Stimulated activated naive CD8-positive, alpha-beta T cell treated with anti-CD3 and anti-CD28 coated beads, Interleukin-15, Interleukin-2, amounts not matched to agents 100 ng/mL and 50 ng/mL, for 24 hours (primary cell): ENCODE measurements at regions not wholly inside any gene's neighbourhood (a gene's known extent, or its start where the extent isn't known, plus 50 kb on each side); places are given as distances from the start of the nearest gene placed in this dataset.
"Not testable (repeated sequence)": the region's sequence is repeated elsewhere in the genome, so short reads cannot be mapped to it uniquely, and the experiment has no call there.

Experiments used
- H3K27ac Mint-ChIP-seq: one replicate; pipeline ENCODE4 v1.8.0; 2021; ENCODE audit warnings: mild to moderate bottlenecking, mixed read lengths
- H3K27me3 Mint-ChIP-seq: one replicate; pipeline ENCODE4 v1.8.0; 2021; ENCODE audit warnings: mixed read lengths
- H3K36me3 Mint-ChIP-seq: one replicate; pipeline ENCODE4 v1.8.0; 2021; ENCODE audit warnings: low read depth, mixed read lengths
- H3K4me1 Mint-ChIP-seq: one replicate; pipeline ENCODE4 v1.8.0; 2021; ENCODE audit warnings: low read depth, mixed read lengths
- H3K4me3 Mint-ChIP-seq: one replicate; pipeline ENCODE4 v1.8.0; 2021; ENCODE audit warnings: mild to moderate bottlenecking, mixed read lengths
- H3K9me3 Mint-ChIP-seq: one replicate; pipeline ENCODE4 v1.8.0; 2021; ENCODE audit warnings: mixed read lengths

DNA sequence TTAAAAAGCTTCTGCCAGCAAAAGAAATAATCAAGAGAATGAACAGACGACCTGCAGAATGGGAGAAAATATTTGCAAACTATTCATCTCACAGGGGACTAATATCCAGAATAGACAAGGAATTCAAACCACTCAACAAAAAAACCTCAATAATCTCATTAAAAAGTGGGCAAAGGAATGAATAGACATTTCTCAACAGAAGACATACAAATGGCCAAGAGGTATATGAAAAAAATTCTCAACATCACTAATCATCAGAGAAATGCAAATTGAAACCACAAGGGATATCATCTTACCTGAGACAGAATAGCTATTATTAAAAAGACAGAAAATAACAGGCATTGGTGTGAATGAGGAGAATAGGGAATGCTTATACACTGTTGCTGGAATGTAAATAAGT lies 270.0 kb downstream of the DACT1 start:
- Mint-ChIP-seq H3K4me3 (no peak overlapping the region), H3K36me3 (no peaks in the 10 kb centered on the region), H3K9me3 (no peaks in the 10 kb centered on the region), H3K27me3 (peaks cover 16% of the 10 kb centered on the region), H3K27ac (no peak overlapping the region), H3K4me1 (no peaks in the 10 kb centered on the region)

DNA sequence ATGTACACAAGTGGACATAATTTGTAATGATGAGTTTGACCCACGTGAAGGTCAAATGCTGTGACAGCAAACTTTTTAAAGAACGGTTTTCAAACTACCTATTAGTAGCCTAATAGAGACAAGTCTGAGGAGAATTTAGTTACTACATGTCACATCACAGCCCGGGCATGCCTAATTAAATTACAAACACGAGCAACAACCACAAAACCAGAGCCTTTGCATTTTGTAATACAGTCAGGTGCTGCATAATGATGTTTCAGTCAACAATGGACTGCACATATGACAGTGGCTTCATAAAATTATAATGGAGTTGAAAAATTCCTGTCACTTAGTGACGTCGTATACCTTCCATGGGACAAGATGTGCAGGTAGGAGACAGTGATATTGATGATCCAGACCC lies 274.5 kb downstream of the DACT1 start:
- Mint-ChIP-seq H3K4me1 (no peaks in the 10 kb centered on the region), H3K27ac (no peak overlapping the region), H3K27me3 (no peaks in the 10 kb centered on the region), H3K9me3 (no peaks in the 10 kb centered on the region), H3K36me3 (no peaks in the 10 kb centered on the region), H3K4me3 (no peak overlapping the region)

DNA sequence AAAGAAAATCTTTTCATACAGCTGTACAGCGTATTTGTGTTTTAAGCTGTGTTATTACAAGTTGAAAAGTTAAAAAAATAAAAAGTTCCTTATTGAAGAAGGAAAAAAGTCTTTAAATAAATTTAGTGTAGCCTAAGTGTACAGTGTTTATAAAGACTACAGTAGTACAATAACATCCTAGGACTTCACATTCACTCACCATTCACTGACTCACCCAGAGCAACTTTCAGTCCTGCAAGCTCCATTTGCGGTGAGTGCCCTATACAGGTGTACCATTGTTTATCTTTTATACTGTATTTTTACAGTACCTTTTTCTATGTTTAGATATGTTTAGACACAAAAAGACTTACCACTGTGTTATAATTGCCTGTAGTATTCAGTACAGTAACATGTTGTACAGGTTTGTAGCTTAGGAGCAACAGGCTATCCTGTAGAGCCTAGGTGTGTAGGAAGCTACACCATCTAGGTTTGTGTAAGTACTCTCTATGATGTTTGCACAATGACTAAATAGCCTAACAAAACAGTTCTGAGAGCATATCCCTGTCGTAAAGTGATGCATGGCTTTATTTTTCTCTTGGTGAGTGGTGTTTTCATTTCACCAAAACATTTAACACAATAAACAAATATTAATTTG lies 275.2 kb downstream of the DACT1 start:
- H3K27me3 Mint-ChIP-seq: no peaks in the 10 kb centered on the region
- no peak overlapping the region for H3K4me3 Mint-ChIP-seq
- no peaks in the 10 kb centered on the region for H3K4me1 Mint-ChIP-seq
- no peaks in the 10 kb centered on the region for H3K36me3 Mint-ChIP-seq
- H3K27ac Mint-ChIP-seq: no peak overlapping the region
- no peaks in the 10 kb centered on the region for H3K9me3 Mint-ChIP-seq

DNA sequence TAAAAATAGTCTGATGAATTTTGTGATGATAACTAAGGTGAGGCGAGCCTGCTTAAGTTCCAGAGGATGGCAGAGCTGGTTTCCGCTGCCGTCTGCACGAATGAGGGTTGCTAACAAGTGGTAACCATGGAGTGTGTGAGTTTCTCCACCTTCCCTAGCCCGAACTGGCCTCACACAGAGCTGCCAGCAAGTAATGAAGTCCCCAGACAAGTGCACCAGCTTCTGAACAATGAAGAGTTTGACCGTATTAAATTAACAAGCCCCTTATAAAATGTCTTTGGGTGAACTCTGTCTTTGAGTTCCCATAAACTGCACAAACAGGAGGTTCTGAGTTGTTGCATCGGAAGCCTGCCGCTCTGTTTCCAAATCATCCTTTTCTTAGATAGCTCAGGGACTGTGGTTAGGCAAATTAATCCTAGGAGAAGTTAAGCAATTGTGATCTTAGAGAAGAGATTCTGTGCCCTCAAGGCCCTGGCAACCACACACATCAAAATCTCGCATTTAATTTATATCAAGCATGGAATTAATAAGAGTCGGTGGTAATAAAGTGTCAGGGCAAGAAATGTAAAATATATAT lies 274.1 kb upstream of the DAAM1 start:
- Mint-ChIP-seq H3K27ac (no peak overlapping the region), H3K36me3 (no peaks in the 10 kb centered on the region), H3K9me3 (no peaks in the 10 kb centered on the region), H3K27me3 (no peaks in the 10 kb centered on the region), H3K4me3 (no peak overlapping the region), H3K4me1 (no peaks in the 10 kb centered on the region)

DNA sequence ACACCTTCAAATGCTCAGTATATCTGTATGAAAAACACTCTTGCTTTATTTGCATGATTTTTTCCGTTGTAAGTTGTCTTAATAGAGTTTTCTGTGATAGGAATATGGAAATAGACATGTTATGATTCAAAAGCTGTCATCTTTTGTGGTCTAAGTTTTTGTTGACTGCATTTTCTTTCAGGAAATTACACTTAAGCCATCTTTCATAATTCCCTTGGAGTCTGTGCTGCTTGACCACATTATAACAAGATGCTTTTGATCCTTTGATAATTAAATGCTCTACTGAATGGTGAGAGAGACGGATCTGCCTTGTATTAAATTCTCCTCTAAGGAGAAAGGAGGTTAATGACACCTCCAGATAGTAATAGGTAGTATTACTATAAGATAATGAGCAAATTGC lies 272.8 kb upstream of the DAAM1 start:
- Mint-ChIP-seq H3K27me3 (no peaks in the 10 kb centered on the region), H3K9me3 (no peaks in the 10 kb centered on the region), H3K4me3 (no peak overlapping the region), H3K4me1 (no peaks in the 10 kb centered on the region), H3K36me3 (no peaks in the 10 kb centered on the region), H3K27ac (no peak overlapping the region)

DNA sequence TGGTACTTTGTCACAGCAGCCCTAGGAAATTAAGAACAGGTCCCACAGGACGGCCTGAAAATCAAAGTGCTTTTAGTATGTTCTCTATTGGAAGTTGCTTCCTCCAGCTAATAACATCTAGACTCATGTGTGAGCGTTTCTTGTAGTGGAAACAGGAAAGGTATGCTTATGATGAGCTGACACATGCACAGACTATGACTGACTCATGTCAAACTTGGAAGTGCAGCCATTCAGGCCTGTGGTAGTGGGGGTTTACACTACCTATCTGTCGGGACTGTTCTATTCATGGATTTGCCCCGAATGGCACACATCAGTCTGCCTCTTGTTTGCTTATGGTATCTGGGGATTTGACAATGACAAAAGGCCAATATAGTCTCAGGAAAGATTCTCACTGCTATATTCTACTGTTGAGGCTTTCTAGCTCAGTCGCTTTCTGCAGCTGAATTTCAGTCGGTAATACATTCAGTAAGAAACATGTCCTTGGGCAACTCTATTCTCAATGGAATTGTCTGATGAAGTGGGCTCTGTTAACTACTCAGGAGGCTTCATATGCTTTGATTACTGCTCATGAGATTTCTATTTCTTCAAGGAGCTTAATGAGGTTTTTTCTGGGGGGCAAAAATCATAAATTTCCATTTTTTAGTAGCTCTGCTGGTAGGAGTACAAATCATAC lies 270.3 kb upstream of the DAAM1 start:
- peaks cover 11% of the 10 kb centered on the region for H3K27me3 Mint-ChIP-seq
- no peak overlapping the region for H3K4me3 Mint-ChIP-seq
- no peaks in the 10 kb centered on the region for H3K9me3 Mint-ChIP-seq
- H3K4me1 Mint-ChIP-seq: no peaks in the 10 kb centered on the region
- no peaks in the 10 kb centered on the region for H3K36me3 Mint-ChIP-seq
- H3K27ac Mint-ChIP-seq: no peak overlapping the region

DNA sequence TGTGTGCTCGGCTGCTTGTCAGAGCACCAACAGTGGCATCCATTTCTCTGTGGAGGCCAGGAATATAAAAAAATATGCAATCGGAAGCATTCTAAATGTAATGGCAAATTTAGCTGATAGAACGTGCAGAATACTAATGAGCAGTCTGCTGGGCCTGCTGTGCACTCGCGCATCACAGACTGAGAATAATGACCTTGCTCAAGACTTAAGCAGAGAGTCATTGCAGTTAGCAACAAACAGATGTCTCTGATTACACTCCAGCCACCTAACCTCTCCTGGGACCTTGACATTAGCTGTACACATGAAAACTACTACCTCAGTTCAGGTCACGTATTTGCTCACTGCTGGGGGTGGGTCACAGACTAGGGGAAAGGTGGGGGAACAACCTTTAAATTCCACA lies 269.2 kb upstream of the DAAM1 start:
- no peak overlapping the region for H3K4me3 Mint-ChIP-seq
- no peaks in the 10 kb centered on the region for H3K9me3 Mint-ChIP-seq
- H3K4me1 Mint-ChIP-seq: no peaks in the 10 kb centered on the region
- H3K36me3 Mint-ChIP-seq: no peaks in the 10 kb centered on the region
- H3K27ac Mint-ChIP-seq: no peak overlapping the region
- peaks cover 11% of the 10 kb centered on the region for H3K27me3 Mint-ChIP-seq

DNA sequence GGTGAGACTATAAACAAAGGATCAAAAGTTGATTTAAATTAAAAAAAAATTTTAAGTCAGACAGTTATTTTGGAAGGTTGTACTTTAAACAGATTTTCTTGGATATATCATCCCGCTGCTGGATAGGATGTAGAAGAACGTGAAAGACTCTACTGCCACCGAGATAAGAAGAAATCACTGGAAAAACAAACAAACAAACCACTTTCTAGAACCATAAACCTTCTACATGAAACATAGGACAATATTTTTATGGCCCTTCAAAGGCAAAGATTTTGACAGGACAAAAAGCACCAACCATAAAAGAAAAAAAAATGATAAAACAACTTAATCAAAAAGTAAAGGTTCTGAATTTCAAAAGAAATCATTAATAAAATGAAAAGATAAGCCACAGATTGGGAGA lies 268.2 kb upstream of the DAAM1 start:
- no peaks in the 10 kb centered on the region for H3K9me3 Mint-ChIP-seq
- no peaks in the 10 kb centered on the region for H3K36me3 Mint-ChIP-seq
- H3K27me3 Mint-ChIP-seq: peaks cover 14% of the 10 kb centered on the region
- H3K4me1 Mint-ChIP-seq: no peaks in the 10 kb centered on the region
- no peak overlapping the region for H3K27ac Mint-ChIP-seq
- no peak overlapping the region for H3K4me3 Mint-ChIP-seq

DNA sequence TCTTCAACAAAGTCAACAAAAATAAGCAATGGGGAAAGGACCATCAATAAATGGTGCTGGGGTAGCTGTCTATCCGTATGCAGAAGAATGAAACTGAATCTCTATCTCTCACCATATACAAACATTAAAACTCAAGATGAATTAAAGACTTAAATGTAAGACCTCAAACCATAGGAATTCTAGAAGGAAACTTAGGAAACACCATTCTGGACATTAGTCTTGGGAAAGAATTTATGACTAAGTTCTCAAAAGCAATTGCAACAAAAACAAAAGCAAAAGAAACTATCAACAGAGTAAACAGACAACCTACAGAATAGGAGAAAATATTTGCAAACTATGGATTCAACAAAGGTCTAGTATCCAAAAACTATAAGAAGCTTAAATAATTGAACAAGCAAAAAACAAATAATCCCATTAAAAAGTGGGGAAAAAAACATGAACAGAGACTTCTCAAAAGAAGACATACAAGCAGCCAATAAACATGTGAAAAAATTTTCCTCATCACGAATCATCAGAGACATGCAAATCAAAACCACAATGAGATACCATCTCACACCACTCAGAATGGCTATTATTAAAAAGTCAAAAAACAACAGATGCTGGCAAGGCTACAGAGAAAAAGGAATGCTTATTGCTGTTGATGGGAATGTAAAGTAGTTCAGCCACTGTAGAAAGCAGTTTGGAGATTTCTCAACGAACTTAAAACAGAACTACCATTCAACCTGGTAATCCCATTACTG lies 266.1 kb upstream of the DAAM1 start:
- H3K36me3 Mint-ChIP-seq, H3K4me3 Mint-ChIP-seq, H3K27ac Mint-ChIP-seq, H3K9me3 Mint-ChIP-seq, H3K4me1 Mint-ChIP-seq: not testable (repeated sequence)
- peaks cover 18% of the 10 kb centered on the region for H3K27me3 Mint-ChIP-seq

DNA sequence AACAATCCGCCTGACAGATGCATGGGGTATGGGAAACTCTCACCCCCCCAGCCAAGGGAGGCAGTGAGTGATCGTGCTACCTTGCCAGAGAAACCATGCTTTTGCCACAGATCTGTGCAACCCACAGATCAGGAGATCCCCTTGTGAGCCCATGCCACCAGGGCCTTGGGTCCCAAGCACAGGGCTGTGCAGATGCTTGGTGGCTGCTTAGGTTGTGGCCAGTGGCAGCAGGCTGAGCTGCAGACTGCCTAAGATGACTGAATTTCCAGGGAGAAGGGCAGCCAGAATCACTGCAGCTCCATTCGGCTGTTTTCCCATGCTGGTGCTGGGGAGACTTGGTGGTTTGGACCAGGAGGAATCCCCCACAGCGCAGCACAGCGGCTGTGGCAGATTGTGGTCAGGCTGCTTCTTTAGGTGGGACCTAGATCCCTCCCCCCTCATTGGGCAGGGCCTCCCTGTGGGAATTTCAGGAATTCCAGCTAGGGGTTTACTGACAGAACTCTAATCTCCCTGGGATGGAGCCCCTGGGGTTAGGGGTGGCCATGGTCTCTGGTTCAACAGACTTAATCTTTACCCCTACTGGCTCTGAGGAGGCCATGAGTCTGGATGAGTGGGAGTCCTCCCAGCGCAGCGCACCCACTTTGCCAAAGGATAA lies 264.6 kb upstream of the DAAM1 start:
- no peak overlapping the region for H3K27ac Mint-ChIP-seq
- no peaks in the 10 kb centered on the region for H3K36me3 Mint-ChIP-seq
- peaks cover 18% of the 10 kb centered on the region for H3K27me3 Mint-ChIP-seq
- H3K9me3 Mint-ChIP-seq: no peaks in the 10 kb centered on the region
- no peaks in the 10 kb centered on the region for H3K4me1 Mint-ChIP-seq
- H3K4me3 Mint-ChIP-seq: no peak overlapping the region

DNA sequence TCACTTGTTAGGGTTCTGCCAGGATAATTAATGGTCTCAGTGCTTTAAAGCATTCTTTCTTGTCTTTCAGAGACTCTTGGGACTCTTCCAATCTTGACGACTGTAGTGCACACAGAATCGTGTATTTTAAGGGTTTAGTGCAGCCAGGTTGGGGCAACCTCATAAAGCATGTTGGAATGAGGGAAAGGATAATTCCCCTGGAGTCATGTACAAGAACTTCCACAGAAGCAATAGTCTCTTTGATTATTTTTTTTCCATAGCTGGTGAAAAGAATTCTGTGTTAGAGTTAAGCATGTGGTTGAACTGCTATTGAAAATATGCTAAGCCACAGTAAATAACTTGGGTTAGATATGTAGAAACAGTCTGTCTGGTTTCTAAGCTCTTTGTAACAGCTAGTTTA lies 246.8 kb upstream of the DAAM1 start:
- Mint-ChIP-seq H3K4me1 (no peaks in the 10 kb centered on the region), H3K27me3 (peaks cover 7% of the 10 kb centered on the region), H3K4me3 (no peak overlapping the region), H3K27ac (no peak overlapping the region), H3K36me3 (peaks cover 1% of the 10 kb centered on the region), H3K9me3 (peaks cover 11% of the 10 kb centered on the region)

DNA sequence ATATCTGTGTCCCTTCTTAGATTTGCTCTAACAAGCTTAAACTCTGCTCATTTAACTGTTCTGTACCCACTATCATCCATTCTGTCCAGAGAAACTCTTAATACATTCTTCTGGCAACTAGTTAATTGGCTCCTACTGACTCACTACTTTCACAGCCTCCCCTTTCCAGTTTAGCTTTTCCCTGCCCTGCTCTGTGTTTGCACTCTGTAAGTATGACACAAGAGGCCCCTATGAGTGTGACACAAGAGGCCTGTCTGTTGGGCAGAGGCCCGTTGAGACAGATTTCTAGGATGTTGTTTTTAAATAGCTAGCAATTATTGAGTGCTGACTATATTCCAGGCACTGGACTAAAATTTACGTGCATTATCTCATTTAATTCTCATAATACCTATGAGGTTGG lies 246.0 kb upstream of the DAAM1 start:
- Mint-ChIP-seq H3K27ac (no peak overlapping the region), H3K4me1 (no peaks in the 10 kb centered on the region), H3K9me3 (peaks cover 3% of the 10 kb centered on the region), H3K36me3 (no peaks in the 10 kb centered on the region), H3K27me3 (peaks cover 5% of the 10 kb centered on the region), H3K4me3 (no peak overlapping the region)

DNA sequence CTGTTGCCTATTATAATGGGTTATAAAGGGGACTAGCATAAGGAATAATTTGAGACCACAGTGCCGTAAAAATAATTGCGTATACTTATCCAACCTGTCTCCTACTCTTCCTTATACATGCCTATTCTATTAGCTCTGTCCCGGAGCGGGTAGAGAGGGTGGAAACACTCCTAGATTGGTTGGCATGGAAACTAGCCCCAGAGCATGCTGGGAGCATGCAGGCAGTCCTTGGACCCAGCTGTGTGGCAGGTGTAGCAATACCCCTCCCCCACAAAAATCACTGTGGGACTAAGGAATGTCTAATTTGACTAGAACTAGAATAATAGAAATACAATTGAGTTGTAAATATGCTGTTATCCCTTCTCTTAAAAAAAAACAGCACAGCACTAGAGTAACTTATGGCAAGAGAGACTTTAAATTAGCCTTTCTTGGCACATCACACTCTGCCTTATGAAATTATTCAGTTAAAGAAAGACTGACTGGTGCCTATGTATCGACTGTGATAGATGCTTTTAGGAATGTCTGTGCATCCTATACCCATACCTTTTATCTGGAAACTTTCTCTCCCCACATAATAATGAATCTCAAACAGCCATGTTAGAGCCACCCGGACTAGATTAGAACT lies 244.0 kb upstream of the DAAM1 start:
- H3K27me3 Mint-ChIP-seq: peaks cover 5% of the 10 kb centered on the region
- H3K36me3 Mint-ChIP-seq: no peaks in the 10 kb centered on the region
- no peaks in the 10 kb centered on the region for H3K9me3 Mint-ChIP-seq
- H3K4me1 Mint-ChIP-seq: no peaks in the 10 kb centered on the region
- no peak overlapping the region for H3K27ac Mint-ChIP-seq
- no peak overlapping the region for H3K4me3 Mint-ChIP-seq

DNA sequence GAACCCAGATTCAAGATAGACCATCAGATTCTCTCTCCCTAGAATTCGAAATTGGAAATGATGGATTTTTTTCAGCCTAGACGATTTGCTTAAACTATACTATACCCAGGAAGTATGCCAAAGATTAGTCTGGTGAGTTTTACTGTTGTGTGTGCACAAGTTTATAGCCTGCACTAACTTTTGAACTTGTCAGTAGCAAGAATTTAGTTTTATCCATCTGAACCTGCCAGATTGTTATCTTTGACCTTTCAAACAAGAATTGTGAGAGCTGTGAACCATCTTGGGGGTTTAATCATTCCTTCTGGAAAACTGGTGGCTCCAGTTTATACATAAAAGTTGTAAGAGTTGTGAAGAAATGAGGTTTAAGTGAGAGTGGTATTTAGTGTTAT lies 243.5 kb upstream of the DAAM1 start:
- no peak overlapping the region for H3K4me3 Mint-ChIP-seq
- H3K9me3 Mint-ChIP-seq: no peaks in the 10 kb centered on the region
- H3K27ac Mint-ChIP-seq: no peak overlapping the region
- peaks cover 5% of the 10 kb centered on the region for H3K27me3 Mint-ChIP-seq
- no peaks in the 10 kb centered on the region for H3K4me1 Mint-ChIP-seq
- no peaks in the 10 kb centered on the region for H3K36me3 Mint-ChIP-seq

DNA sequence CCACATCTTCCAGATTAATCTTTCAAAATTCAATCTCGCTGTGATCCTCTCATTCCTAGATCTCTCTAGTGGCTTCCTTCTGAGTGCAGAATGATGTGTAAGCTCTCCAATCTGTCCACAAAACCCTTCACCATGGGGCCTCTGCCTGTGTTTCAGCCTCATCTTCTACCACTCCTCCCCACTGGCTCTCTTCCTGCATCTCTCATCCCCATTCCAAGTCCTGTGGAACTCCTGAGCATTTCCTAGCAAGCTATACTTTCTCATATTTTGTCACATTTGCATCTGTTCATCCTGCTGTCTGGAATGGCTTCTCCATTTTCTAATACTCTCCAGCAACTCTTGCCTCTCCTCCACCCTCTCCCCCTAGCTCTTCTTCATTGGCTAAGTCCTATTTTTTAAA lies 242.0 kb upstream of the DAAM1 start:
- Mint-ChIP-seq H3K36me3 (no peaks in the 10 kb centered on the region), H3K27me3 (peaks cover 8% of the 10 kb centered on the region), H3K9me3 (no peaks in the 10 kb centered on the region), H3K4me3 (no peak overlapping the region), H3K27ac (no peak overlapping the region), H3K4me1 (no peaks in the 10 kb centered on the region)
